ENCODE measurements at regions not wholly inside any gene's neighbourhood (a gene's known extent, or its start where the extent isn't known, plus 50 kb on each side); places are given as distances from the start of the nearest gene placed in this dataset.

DNA sequence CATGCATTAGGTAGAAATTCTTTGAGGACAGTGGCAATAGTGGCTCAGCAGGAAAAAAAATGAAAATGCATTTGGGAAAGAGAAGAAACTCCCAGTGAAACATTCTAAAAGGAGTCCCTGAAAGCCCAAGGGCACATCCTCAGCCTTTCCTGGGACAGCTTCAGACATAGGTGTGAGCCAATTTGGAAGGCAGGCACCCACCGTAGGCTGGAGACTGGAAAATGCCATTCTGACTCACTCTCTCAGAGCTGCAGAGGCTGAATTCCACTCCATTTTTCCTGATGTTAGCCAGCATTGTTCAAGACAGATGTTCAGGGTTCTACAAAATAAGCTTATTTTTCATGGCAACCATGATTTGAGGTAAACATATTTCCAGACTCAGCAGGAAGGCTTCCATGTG is 379.0 kb upstream of the FZD8 start:
- no peaks in the 10 kb centered on the region for H3K4me1 Mint-ChIP-seq
- intact Hi-C loops (cut with micrococcal nuclease): no loop called here
- H3K27me3 Mint-ChIP-seq (ENCODE audit: low read depth in 3 of 3): peaks cover 0 to 3% (median 0%) of the 10 kb centered on the region in 3 donors

DNA sequence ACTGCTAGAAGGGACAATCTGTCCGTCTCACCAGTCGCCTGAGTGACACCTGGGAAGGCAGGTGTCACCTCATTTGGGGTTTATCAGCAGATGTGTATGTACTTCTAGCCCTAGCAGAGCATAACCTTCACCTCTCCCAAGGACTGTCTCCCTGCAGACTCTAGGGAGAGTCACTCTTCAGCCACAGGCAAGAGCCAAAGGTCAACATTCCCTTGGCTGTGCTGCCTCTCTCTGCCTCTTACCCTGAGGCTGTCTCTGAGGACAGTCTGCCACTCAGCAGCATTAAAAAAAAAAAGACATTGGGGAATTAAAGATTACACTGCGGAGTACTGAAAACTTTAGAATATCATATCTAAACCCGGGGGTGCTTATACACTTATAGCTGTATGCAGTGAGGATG is 377.7 kb upstream of the FZD8 start:
- no CpG with 5 or more reads among the region's 4 CpGs for WGBS (ENCODE audit: insufficient coverage)
- H3K4me3 Mint-ChIP-seq: no peak overlapping the region

More for the DNA sequence above, 379.0 kb upstream of the FZD8 start:
- WGBS (ENCODE audit: insufficient coverage): 100% methylated on average over 1 of the region's 1 CpG
- H3K36me3 Mint-ChIP-seq: no peaks in the 10 kb centered on the region
- Histone ChIP-seq H3K4me1 (ENCODE audit: control insufficient read depth in 1 of 2, insufficient read depth in 2 of 2, low read length in 2 of 2) (no peaks in the 10 kb centered on the region), H3K27ac (ENCODE audit: low read depth in 1 of 2, low read length in 2 of 2) (no peak overlapping the region), H3K9ac (ENCODE audit: insufficient read depth, low read length, poor library complexity, severe bottlenecking) (no peak overlapping the region), H4K20me1 (ENCODE audit: insufficient read depth, low read length) (no peaks in the 10 kb centered on the region), H3K9me3 (replicated peaks in 1 of 2; ENCODE audit: control insufficient read depth in 1 of 2, insufficient read depth in 1 of 2, low read length in 2 of 2) (peaks cover 4 to 5% of the 10 kb centered on the region in 2 donors), H3K79me2 (ENCODE audit: insufficient read depth, low read length) (no peaks in the 10 kb centered on the region), H3K36me3 (replicated peaks in 1 of 2; ENCODE audit: control insufficient read depth in 1 of 2, insufficient read depth in 2 of 2, low read length in 2 of 2) (no peaks in the 10 kb centered on the region), H3K4me2 (replicated peaks; ENCODE audit: extremely low read depth, low read length, poor library complexity, severe bottlenecking) (no peak overlapping the region), H2AFZ (ENCODE audit: insufficient read depth, low read depth, low read length, poor library complexity, severe bottlenecking) (no peak overlapping the region), H3K27me3 (ENCODE audit: control insufficient read depth in 2 of 2, insufficient read depth in 2 of 2, low read length in 2 of 2) (no peaks in the 10 kb centered on the region), H3K4me3 (replicated peaks in 1 of 3; ENCODE audit: low read depth in 2 of 3, low read length in 3 of 3) (no peak overlapping the region)
- H3K4me3 Mint-ChIP-seq: no peak overlapping the region
- H3K9me3 Mint-ChIP-seq: peaks cover 0 to 17% (median 5%) of the 10 kb centered on the region in 7 donors
- no peak overlapping the region for H3K27ac Mint-ChIP-seq
- TF ChIP-seq, protein P1, sequence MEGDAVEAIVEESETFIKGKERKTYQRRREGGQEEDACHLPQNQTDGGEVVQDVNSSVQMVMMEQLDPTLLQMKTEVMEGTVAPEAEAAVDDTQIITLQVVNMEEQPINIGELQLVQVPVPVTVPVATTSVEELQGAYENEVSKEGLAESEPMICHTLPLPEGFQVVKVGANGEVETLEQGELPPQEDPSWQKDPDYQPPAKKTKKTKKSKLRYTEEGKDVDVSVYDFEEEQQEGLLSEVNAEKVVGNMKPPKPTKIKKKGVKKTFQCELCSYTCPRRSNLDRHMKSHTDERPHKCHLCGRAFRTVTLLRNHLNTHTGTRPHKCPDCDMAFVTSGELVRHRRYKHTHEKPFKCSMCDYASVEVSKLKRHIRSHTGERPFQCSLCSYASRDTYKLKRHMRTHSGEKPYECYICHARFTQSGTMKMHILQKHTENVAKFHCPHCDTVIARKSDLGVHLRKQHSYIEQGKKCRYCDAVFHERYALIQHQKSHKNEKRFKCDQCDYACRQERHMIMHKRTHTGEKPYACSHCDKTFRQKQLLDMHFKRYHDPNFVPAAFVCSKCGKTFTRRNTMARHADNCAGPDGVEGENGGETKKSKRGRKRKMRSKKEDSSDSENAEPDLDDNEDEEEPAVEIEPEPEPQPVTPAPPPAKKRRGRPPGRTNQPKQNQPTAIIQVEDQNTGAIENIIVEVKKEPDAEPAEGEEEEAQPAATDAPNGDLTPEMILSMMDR (IDR thresholded peaks at IDR 0.05): no peak
- DNase-seq: no peak

More for the DNA sequence above, 377.7 kb upstream of the FZD8 start:
- H2AFZ ChIP-seq (ENCODE audit: insufficient read depth, low read depth, low read length, poor library complexity, severe bottlenecking): no peak overlapping the region
- no peaks in the 10 kb centered on the region for H3K4me1 ChIP-seq (ENCODE audit: control insufficient read depth in 1 of 2, insufficient read depth in 2 of 2, low read length in 2 of 2)
- no peak overlapping the region for H3K9ac ChIP-seq (ENCODE audit: insufficient read depth, low read length, poor library complexity, severe bottlenecking)
- H3K27me3 ChIP-seq (ENCODE audit: control insufficient read depth in 2 of 2, insufficient read depth in 2 of 2, low read length in 2 of 2): no peaks in the 10 kb centered on the region
- no peaks in the 10 kb centered on the region for H3K36me3 Mint-ChIP-seq
- H3K4me1 Mint-ChIP-seq: no peaks in the 10 kb centered on the region
- H3K9me3 Mint-ChIP-seq: peaks cover 0 to 16% (median 4%) of the 10 kb centered on the region in 7 donors
- H3K36me3 ChIP-seq (replicated peaks in 1 of 2; ENCODE audit: control insufficient read depth in 1 of 2, insufficient read depth in 2 of 2, low read length in 2 of 2): no peaks in the 10 kb centered on the region
- no peaks in the 10 kb centered on the region for H3K79me2 ChIP-seq (ENCODE audit: insufficient read depth, low read length)
- TF ChIP-seq, protein P1 (IDR thresholded peaks at IDR 0.05): no peak
- H4K20me1 ChIP-seq (ENCODE audit: insufficient read depth, low read length): no peaks in the 10 kb centered on the region
- peaks cover 0 to 10% of the 10 kb centered on the region in 2 donors for H3K9me3 ChIP-seq (replicated peaks in 1 of 2; ENCODE audit: control insufficient read depth in 1 of 2, insufficient read depth in 1 of 2, low read length in 2 of 2)
- intact Hi-C loops (cut with micrococcal nuclease): no loop called here
- no peak overlapping the region for H3K27ac ChIP-seq (ENCODE audit: low read depth in 1 of 2, low read length in 2 of 2)
- H3K27me3 Mint-ChIP-seq (ENCODE audit: low read depth in 3 of 3): peaks cover 0 to 2% (median 0%) of the 10 kb centered on the region in 3 donors
- H3K27ac Mint-ChIP-seq: no peak overlapping the region
- H3K4me2 ChIP-seq (replicated peaks; ENCODE audit: extremely low read depth, low read length, poor library complexity, severe bottlenecking): no peak overlapping the region
- no peak for DNase-seq
- no peak overlapping the region for H3K4me3 ChIP-seq (replicated peaks in 1 of 3; ENCODE audit: low read depth in 2 of 3, low read length in 3 of 3)
